ENCODE measurements at regions not wholly inside any gene's neighbourhood (a gene's known extent, or its start where the extent isn't known, plus 50 kb on each side); places are given as distances from the start of the nearest gene placed in this dataset.

DNA sequence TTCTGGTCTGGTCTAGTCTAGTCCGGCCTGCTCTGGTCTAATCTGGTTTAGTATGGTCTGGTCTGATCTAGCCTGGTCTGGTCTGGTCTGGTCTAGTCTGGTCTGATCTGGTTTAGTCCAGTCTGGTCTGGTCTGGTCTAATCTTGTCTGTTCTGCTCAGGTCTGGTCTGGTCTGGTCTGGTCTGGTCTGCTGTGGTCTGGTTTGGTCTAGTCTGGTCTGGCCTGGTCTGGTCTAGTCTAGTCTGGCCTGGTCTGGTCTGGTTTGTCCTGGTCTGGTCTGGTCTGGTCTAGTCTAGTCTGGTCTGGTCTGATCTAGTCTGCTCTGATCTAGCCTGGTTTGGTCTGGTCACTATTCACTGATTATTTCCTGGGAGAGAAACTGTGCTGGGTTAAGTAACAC lies 84.1 kb upstream of the PRR23E start:
- no peak for DNase-seq

DNA sequence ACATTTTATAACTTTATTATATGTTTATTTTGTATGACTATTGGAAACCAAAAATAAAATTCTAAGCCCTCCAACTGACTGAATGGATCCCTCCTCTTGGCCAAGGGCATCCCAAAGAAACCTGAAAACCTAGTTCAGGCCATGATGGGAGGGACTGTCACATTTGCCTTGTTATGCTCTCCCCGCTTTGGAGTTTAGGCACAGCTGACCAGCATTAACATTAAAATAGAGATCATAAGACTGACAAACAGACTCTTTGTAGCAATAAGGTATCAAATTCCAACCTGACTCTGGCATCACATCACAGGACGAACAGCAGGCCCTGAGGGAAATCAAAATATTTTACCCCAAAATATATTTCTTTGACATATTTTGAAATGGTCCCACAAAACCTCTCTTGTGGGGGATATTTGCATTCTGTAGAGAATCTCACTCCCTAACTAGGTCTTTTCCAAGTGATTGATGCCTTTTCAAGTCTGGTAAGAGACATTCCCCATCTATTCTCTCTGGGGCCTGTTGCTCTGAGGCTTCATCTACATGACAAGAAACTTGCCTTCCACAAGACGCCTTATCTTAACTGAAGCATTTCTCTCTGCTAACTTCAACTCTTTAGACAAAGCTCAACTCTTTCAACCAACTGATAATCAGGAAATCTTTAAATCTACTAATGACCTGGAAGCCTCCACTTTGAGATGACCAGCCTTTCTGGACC lies 81.8 kb upstream of the PRR23E start:
- DNase-seq, result no peak

GRCh38 chr3:127112796-127113570 lies 79.9 kb upstream of the PRR23E start:
- DNase-seq, result no peak

DNA sequence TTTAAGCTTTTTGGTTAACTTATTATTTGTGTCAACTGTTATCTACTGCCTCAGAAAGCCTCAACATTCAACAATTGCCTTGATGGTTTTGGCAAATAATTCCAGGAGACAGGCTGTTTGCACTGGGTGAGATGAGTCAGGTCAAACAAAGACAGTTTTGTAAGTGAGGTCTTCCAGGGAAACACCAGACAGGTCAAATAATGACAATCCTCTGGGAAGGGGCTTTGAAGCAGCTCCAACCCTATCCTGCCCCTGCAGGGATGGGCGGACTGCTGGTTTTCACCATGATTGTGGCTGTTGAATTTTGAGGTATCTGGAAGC lies 79.4 kb upstream of the PRR23E start:
- no peak for DNase-seq

- peak; percentile 81 to 93 for DNase-seq
These were observed 78.4 kb upstream of the PRR23E start for GRCh38 chr3:127114337-127115070.

GRCh38 chr3:127115691-127116351 lies 77.1 kb upstream of the PRR23E start:
- DNase-seq, result no peak

DNA sequence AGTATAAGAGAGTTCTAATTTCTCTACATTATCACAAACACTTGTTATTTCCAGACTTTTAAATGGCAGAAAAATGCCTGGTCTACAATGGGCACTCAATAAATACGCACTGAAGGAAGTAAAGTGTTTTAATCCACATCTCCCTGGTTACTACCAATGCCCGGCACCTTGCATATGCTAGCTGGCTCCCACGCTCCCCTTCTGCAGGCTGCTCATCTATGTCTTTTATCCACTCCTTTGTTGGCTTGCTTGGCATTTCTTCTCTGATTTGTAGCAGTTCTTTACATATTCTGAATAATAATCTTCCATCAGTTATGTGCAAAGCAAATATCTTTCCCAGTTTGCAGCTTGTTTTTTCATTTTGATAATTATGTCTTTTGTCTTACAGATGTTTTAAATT lies 74.6 kb upstream of the PRR23E start:
- no peak for DNase-seq

DNA sequence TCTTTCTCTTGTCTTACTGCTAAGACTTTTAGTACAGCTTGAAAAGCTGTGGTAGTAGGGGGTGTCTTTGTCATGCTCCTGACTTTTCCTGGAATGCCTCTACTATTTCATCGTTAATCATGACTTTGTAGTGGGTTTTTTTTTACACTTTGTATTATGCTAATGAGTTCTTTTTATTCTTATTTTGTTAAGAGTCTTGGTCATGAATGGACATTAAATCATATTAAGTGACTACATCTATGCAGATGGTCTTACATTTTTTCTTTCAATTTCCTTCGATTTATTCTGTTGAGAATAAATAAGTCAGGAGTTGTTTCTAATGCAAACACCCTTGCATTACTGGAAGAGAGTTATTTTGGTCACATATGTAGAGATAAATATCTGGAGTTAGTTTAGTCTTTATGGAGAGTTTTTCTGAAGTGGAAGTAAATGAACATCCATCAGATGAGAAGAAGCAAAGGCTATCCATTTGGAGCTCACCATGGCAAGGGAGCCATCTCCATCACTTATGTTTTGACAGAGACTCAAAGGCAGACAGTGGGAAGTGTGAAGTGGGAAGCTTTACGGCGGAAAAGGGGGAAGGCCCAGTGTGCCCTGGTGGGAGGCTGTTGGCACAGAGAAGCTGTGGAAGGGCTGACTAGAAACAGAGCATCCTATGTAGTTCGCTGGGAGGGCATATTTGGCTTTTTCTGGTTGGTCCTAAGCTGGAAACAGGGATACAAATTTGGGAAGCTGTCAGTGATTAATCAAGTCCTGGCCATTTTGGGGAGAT lies 73.1 kb upstream of the PRR23E start:
- DNase-seq, result no peak

DNA sequence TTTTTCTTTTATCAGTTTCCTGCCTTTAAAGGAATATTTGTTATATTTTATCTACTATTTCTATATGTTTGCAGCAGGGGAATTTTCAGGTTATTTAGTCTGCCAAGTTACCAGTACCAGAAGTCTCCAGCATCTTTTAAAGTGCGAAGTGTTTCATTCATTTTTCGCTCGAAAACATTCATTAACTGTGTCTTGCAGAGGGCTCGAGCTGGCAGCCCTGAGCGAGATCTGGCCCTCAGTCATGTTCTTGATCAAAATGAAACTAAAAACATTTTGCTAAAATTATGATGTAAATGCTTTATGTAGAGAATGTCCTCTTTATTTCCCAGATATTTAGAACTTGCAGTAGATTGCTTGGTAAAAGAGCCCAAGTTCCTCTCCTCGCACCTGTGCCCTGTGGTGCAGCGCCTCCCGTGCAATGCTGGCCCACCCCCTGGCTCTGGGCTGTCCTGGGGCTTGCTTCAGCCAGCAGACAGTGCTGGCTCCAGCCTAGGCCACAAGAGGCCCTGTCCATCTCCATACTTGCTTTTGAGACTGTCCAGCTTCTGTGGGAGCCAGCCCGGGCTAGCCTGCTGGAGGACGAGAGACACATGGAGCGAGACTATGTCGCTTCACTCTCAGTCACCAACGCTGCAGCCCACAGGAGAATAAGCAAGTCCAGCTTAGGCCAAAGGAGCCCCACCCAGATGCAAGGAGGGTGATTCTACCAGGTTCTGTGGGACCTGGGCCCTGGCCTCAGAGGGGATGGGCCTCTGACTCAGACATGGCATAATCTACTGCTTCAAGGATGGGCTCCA lies 71.9 kb upstream of the PRR23E start:
- DNase-seq, result no peak

DNA sequence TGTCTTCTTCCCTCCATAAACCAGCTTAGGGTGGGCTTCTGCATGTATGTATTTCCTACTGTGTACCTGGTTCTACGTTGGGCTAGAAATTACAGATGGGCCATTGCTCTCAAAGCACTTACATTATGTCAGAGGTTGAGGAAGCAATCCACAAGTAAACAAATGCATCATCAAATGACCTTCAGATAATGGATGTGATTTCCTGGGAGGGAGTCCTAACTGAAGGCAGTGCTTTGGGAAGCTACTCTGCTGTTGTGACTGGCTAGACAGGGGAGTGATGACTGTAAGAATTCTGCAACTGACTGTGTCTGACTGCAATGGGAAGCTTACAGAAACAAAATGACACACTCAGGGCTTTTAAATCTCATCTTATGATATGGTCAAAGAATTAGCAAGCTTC lies 71.0 kb upstream of the PRR23E start:
- DNase-seq, result no peak

- DNase-seq, result no peak
These were observed 69.4 kb upstream of the PRR23E start for GRCh38 chr3:127123533-127123932.

GRCh38 chr3:127124120-127124519 lies 68.8 kb upstream of the PRR23E start:
- no peak for DNase-seq

- no peak for DNase-seq
These were observed 61.3 kb upstream of the PRR23E start for GRCh38 chr3:127131424-127132170.

DNA sequence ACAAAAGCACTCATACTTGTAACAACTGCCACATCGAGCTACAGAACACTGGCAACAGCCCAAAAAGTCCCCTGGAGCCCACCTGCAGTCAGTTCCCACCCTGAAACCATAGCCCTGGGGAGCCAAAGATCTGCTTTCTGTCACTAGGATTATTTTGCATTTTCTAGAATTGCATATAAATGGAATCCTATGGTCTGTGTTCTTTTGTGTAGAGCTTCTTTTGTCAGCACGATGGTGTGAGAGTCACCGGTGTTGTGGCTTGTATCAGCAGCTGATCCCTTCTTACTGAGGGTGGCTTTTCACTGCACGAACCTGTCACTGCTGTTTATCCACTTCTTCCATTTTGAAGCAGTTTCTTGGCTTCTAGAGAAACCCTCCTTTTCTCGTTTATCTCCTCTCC lies 60.1 kb upstream of the PRR23E start:
- DNase-seq, result no peak

- no peak for DNase-seq
These were observed 59.0 kb upstream of the PRR23E start for GRCh38 chr3:127133971-127134370.

GRCh38 chr3:127134466-127134865 lies 58.5 kb upstream of the PRR23E start:
- DNase-seq, result no peak

- DNase-seq, result no peak
These were observed 58.1 kb upstream of the PRR23E start for GRCh38 chr3:127134887-127135240.

DNA sequence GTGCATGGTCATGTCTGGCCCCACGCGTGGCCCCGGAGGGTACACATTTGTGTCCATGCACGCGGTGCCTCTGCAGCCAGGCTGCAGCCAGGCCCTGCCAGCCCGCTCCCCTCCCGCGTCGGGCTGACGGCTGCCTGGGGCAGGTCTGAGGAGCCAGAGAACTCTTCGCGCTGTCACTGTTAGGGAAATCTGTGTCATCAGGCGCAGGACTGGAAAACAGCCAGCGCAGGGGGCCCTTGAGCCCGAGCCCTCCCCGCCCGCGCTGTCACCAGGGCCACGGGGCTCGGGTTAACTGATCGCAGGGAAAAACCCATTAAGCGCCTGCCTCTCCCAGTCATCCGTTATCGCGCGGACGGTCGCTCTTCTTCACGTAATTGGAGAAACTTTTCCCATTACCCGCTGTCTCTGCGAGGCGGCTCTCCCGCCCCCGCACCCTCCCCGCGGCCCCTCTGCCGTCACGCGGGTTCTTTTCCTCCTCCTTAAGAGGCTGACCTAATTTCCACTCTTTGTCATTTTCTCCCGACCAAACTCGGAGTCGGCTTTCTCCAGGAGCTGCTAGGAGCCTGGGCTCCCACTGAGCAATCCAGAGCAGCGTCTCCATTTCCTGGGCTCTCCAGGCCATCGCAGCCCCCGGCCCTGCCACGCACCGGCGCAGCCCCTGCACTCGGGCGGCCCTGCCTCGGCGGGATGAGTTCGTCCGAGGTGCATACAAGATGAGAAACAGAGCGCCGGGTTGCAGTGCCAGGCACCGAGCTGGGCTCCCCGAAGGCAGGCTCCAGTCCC lies 57.5 kb upstream of the PRR23E start:
- peak; percentile 82 to 86 for DNase-seq

GRCh38 chr3:127136024-127136600 lies 56.8 kb upstream of the PRR23E start:
- DNase-seq, result no peak

DNA sequence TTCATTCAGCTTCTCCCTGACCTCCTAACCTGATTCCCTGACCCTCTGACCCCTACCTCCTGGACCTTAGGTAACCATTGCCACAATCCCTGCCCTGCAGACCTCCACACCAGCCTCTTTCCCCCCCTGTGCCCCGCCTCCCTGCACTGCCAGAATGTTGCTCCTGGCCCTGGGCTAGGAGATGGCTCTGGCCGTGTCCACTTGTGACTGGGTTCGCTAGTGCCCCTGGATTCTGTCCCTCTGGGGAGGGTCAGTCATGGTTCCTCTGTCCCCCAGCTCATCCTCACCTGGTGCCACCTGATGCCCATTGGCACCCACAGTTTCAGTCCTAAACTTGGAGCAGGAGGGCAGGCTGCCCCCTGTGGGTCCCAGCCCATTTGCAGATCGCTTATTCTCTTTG lies 56.2 kb upstream of the PRR23E start:
- DNase-seq, result no peak
